Aorta (tissue), 5 donors: ENCODE measurements at regions not wholly inside any gene's neighbourhood (a gene's known extent, or its start where the extent isn't known, plus 50 kb on each side); places are given as distances from the start of the nearest gene placed in this dataset.
"Not testable (repeated sequence)": the region's sequence is repeated elsewhere in the genome, so short reads cannot be mapped to it uniquely, and the experiment has no call there.

Experiments used
- ATAC-seq: fragments of 200-7000 bp; cut with Tn5 transposase; one replicate; pipeline ENCODE4 v1.9.1; 2022; ENCODE audit warnings: moderate library complexity; ENCODE audit not compliant: low FRiP score
- DNase-seq, 2 donors: peaks; one replicate each; pipeline ENCODE4 v3.0.0-alpha.2; 2020
- H3K27ac ChIP-seq, 2 donors: one replicate each; pipeline ENCODE4 v1.5.1; 2013; ENCODE audit warnings: low read length in 2 of 2, mild to moderate bottlenecking in 2 of 2, moderate library complexity in 2 of 2, control low read depth in 1 of 2, inconsistent platforms in 1 of 2, low read depth in 1 of 2
- H3K27me3 ChIP-seq, 2 donors: one replicate each; pipeline ENCODE4 v1.6.1; 2013; ENCODE audit warnings: control low read depth in 1 of 2, low read length in 1 of 2, mild to moderate bottlenecking in 1 of 2, moderate library complexity in 1 of 2; ENCODE audit not compliant: insufficient read depth in 2 of 2, control insufficient read depth in 1 of 2
- H3K36me3 ChIP-seq, 2 donors: one replicate each; pipeline ENCODE4 v1.6.1; 2013; ENCODE audit warnings: control low read depth in 1 of 2, low read length in 1 of 2, mild to moderate bottlenecking in 1 of 2; ENCODE audit not compliant: insufficient read depth in 2 of 2, control insufficient read depth in 1 of 2
- H3K4me1 ChIP-seq, 2 donors: one replicate each; pipeline ENCODE4 v1.6.1; 2013; ENCODE audit warnings: low read length in 2 of 2, control low read depth in 1 of 2, mild to moderate bottlenecking in 1 of 2, moderate library complexity in 1 of 2; ENCODE audit not compliant: insufficient read depth in 2 of 2, control insufficient read depth in 1 of 2
- H3K4me3 ChIP-seq, 2 donors: one replicate each; pipeline ENCODE4 v1.5.1; 2013; ENCODE audit warnings: low read length in 2 of 2, control low read depth in 1 of 2, mild to moderate bottlenecking in 1 of 2
- H3K9me3 ChIP-seq: one replicate; pipeline ENCODE4 v1.6.1; 2013; ENCODE audit warnings: mild to moderate bottlenecking, low read length; ENCODE audit not compliant: control insufficient read depth
- WGBS, 2 donors: extraction: QIAGEN DNeasy Blood & Tissue Kit; methylation state at CpG; one replicate each; pipeline ENCODE4 v1.1.7; 2013; 5-methylcytosine and 5-hydroxymethylcytosine counted together
- intact Hi-C, 2 donors: fragments of 100-400 bp; cut with DNase I; formaldehyde crosslinking; loops; one replicate each; pipeline versions ENCODE4 v1.14.2 to v1.15.0; 2022
- donor health status: healthy with polysubstance abuse.
- donor health status: Bipolar disorder and iron deficiency.
- donor health status: DM: no; HTN: no; CAD: no.
- donor health status: DM: no; HTN: no; CAD: no.
- donor health status: DM: yes; HTN: yes; CAD: no.

- H3K4me3 ChIP-seq, H3K27me3 ChIP-seq, H3K4me1 ChIP-seq, intact Hi-C loops, H3K9me3 ChIP-seq, H3K36me3 ChIP-seq, H3K27ac ChIP-seq, DNase-seq: not testable (repeated sequence)
- WGBS, 2 donors, result 25 to 27% methylated on average over 3 to 4 of the region's 4 CpGs
- ATAC-seq, result peak; percentile 57
Observed at GRCh38 chr16:33731167-33731566, 271.8 kb downstream of the TP53TG3F start.

GRCh38 chr16:33734650-33735049, 275.2 kb downstream of the TP53TG3F start:
- H3K27ac ChIP-seq, H3K4me3 ChIP-seq, H3K4me1 ChIP-seq, ATAC-seq, H3K9me3 ChIP-seq, H3K36me3 ChIP-seq, intact Hi-C loops, H3K27me3 ChIP-seq, DNase-seq: not testable (repeated sequence)
- WGBS, 2 donors, result 39 to 45% methylated on average over 2 of the region's 2 CpGs

GRCh38 chr16:33766869-33767765, 307.7 kb downstream of the TP53TG3F start:
- 83% methylated on average over 29 to 31 of the region's 35 CpGs for WGBS, 2 donors
- H3K27me3 ChIP-seq, intact Hi-C loops, ATAC-seq, H3K4me3 ChIP-seq, DNase-seq, H3K27ac ChIP-seq, H3K36me3 ChIP-seq, H3K4me1 ChIP-seq, H3K9me3 ChIP-seq: not testable (repeated sequence)

GRCh38 chr16:33768710-33769109, 309.3 kb downstream of the TP53TG3F start:
- H3K4me1 ChIP-seq, H3K27me3 ChIP-seq, intact Hi-C loops, ATAC-seq, DNase-seq, H3K27ac ChIP-seq, H3K36me3 ChIP-seq, H3K9me3 ChIP-seq, H3K4me3 ChIP-seq: not testable (repeated sequence)
- WGBS, 2 donors, result 82 to 89% methylated on average over 6 to 9 of the region's 12 CpGs

- H3K36me3 ChIP-seq, intact Hi-C loops, ATAC-seq, DNase-seq, H3K27ac ChIP-seq, H3K4me3 ChIP-seq, H3K4me1 ChIP-seq, H3K27me3 ChIP-seq, H3K9me3 ChIP-seq: not testable (repeated sequence)
- 84 to 91% methylated on average over 8 to 18 of the region's 25 CpGs for WGBS, 2 donors
Observed at GRCh38 chr16:33769180-33769846, 309.9 kb downstream of the TP53TG3F start.

- H3K36me3 ChIP-seq, ATAC-seq, H3K4me3 ChIP-seq, H3K27me3 ChIP-seq, H3K4me1 ChIP-seq, H3K27ac ChIP-seq, intact Hi-C loops, H3K9me3 ChIP-seq: not testable (repeated sequence)
- WGBS, 2 donors, result 37 to 48% methylated on average over 21 to 66 of the region's 66 CpGs
- DNase-seq, result peak in 1 of 2 donors; percentile 52
Observed at GRCh38 chr16:33770478-33770877, 311.1 kb downstream of the TP53TG3F start.

- H3K27ac ChIP-seq, H3K27me3 ChIP-seq, H3K4me1 ChIP-seq, H3K4me3 ChIP-seq, ATAC-seq, intact Hi-C loops, H3K9me3 ChIP-seq, H3K36me3 ChIP-seq: not testable (repeated sequence)
- WGBS, 2 donors, result 47 to 60% methylated on average over 14 to 20 of the region's 22 CpGs
- peak; percentile 33 to 64 for DNase-seq
Observed at GRCh38 chr16:33771211-33771610, 311.8 kb downstream of the TP53TG3F start.

GRCh38 chr16:33773966-33774365, 314.6 kb downstream of the TP53TG3F start:
- H3K4me3 ChIP-seq, H3K9me3 ChIP-seq, ATAC-seq, H3K36me3 ChIP-seq, H3K4me1 ChIP-seq, H3K27me3 ChIP-seq, intact Hi-C loops, H3K27ac ChIP-seq, DNase-seq: not testable (repeated sequence)
- 78% methylated on average over 2 of the region's 2 CpGs for WGBS, 2 donors

- DNase-seq, intact Hi-C loops, H3K27me3 ChIP-seq, H3K27ac ChIP-seq, ATAC-seq, H3K9me3 ChIP-seq, H3K4me1 ChIP-seq, H3K36me3 ChIP-seq, H3K4me3 ChIP-seq: not testable (repeated sequence)
- WGBS, 2 donors, result 52 to 57% methylated on average over 1 of the region's 1 CpG
Observed at GRCh38 chr16:33774724-33775123, 315.3 kb downstream of the TP53TG3F start.
